ENCODE measurements at regions not wholly inside any gene's neighbourhood (a gene's known extent, or its start where the extent isn't known, plus 50 kb on each side); places are given as distances from the start of the nearest gene placed in this dataset.

- TF ChIP-seq CTCF (conservative IDR thresholded peaks at IDR 0.05) (no peak), ZFX (IDR thresholded peaks at IDR 0.05) (no peak)
- H3K27ac ChIP-seq = no peak overlapping the region
These were observed 239.3 kb upstream of the C2CD4B start for GRCh38 chr15:62404194-62404985.

DNA sequence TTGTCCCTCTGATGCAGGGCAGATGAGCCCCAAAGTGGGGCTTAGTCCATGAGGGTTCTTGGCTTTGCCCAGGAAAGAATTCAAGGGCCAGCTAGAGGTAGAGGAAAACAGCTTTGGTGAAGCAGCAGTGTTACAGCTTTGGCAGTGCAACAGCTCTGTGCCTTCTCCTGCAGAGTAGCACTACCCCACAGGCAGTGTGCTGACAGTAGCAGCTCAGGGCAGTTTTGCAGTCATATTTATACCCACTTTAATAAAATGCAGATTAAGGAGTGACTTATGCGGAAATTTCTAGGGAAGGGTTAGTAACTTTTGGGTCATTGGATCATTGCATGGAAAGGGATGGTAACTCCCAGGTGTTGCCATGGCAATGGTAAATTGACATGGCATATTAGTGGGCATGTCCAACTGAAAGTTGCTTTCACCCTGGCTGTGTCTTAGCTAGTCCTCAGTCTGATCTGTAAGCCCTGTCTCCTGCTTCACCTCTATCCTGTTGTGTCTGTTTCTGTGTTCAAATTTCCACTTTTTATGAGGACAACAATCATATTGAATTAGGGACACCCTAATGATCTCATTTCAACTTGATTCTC is 241.3 kb upstream of the C2CD4B start:
- no peak for TF ChIP-seq CTCF (conservative IDR thresholded peaks at IDR 0.05)
- TF ChIP-seq ZFX (IDR thresholded peaks at IDR 0.05) = no peak
- H3K27ac ChIP-seq = no peak overlapping the region

GRCh38 chr15:62407216-62407615 is 242.1 kb upstream of the C2CD4B start:
- TF ChIP-seq ZFX (IDR thresholded peaks at IDR 0.05) = no peak
- TF ChIP-seq CTCF (conservative IDR thresholded peaks at IDR 0.05) = no peak
- no peak overlapping the region for H3K27ac ChIP-seq

- TF ChIP-seq ZFX (IDR thresholded peaks at IDR 0.05) = no peak
- no peak for TF ChIP-seq CTCF (conservative IDR thresholded peaks at IDR 0.05)
These were observed 242.9 kb upstream of the C2CD4B start for GRCh38 chr15:62407962-62408361.

DNA sequence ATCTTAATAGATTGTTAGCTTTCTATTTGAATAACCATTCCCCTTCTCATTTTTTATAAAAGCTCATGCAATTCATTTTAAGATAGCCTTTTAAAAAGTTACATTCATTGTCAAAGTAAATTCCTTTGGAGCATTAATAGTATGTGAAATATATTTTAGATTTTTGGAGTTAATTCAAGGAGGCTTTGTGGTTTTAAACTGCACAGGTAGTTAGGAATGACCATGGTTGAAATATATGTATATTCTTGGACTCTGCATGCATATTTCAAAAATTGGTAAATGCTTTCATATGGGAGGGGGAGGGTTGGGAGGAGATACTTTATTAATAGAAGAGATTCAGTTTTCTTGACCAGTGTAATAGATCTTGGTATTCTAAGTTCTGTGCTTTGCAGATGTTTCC is 244.4 kb upstream of the C2CD4B start:
- no peak for TF ChIP-seq CTCF (conservative IDR thresholded peaks at IDR 0.05)
- TF ChIP-seq ZFX (IDR thresholded peaks at IDR 0.05) = no peak
- no peak overlapping the region for H3K27ac ChIP-seq

More at GRCh38 chr15:62407962-62408361, 242.9 kb upstream of the C2CD4B start:
- no peak overlapping the region for H3K27ac ChIP-seq

GRCh38 chr15:62412686-62413085 is 247.6 kb upstream of the C2CD4B start:
- H3K27ac ChIP-seq = no peak overlapping the region
- TF ChIP-seq CTCF (conservative IDR thresholded peaks at IDR 0.05) = no peak
- TF ChIP-seq ZFX (IDR thresholded peaks at IDR 0.05) = no peak

- H3K27ac ChIP-seq = no peak overlapping the region
- no peak for TF ChIP-seq CTCF (conservative IDR thresholded peaks at IDR 0.05)
- no peak for TF ChIP-seq ZFX (IDR thresholded peaks at IDR 0.05)
These were observed 248.1 kb upstream of the C2CD4B start for GRCh38 chr15:62413153-62413552.
